Keratinocyte (primary cell): ENCODE measurements at regions not wholly inside any gene's neighbourhood (a gene's known extent, or its start where the extent isn't known, plus 50 kb on each side); places are given as distances from the start of the nearest gene placed in this dataset.

ENCODE experiments used
- DNase-seq: peaks from one replicate; pipeline ENCODE4 v3.0.0-alpha.2; 2011; ENCODE audit warnings: low read depth, missing footprints, low spot score
- FAIRE-seq: peaks from 2 replicates; lab custom pipeline; 2011; peaks lifted over from hg19 to GRCh38; lab: Jason Lieb, UNC
- H2AFZ ChIP-seq: 2 replicates; pipeline ENCODE4 v1.6.0; 2012; ENCODE audit warnings: low read length, control low read depth, inconsistent platforms; ENCODE audit not compliant: control insufficient read depth
- H3K27ac ChIP-seq: 2 replicates; pipeline ENCODE4 v1.5.1; 2011; ENCODE audit warnings: low read length; ENCODE audit not compliant: control insufficient read depth, insufficient read depth
- H3K27me3 ChIP-seq: 3 replicates; pipeline ENCODE4 v1.6.0; 2011; ENCODE audit warnings: low read length; ENCODE audit not compliant: control insufficient read depth, insufficient read depth; ENCODE audit errors: extremely low read depth
- H3K36me3 ChIP-seq, 2 experiments: 2 replicates in 1 of 2; 3 replicates in 1 of 2; pipeline ENCODE4 v1.5.1; 2011; ENCODE audit warnings: low read length in 2 of 2, mild to moderate bottlenecking in 1 of 2; ENCODE audit not compliant: control insufficient read depth in 2 of 2, insufficient read depth in 2 of 2; ENCODE audit errors: extremely low read depth in 1 of 2
- H3K4me1 ChIP-seq: 3 replicates; pipeline ENCODE4 v1.5.1; 2011; ENCODE audit warnings: low read length; ENCODE audit not compliant: control insufficient read depth, insufficient read depth; ENCODE audit errors: extremely low read depth
- H3K4me2 ChIP-seq: 3 replicates; pipeline ENCODE4 v1.6.0; 2011; ENCODE audit warnings: low read depth, low read length; ENCODE audit not compliant: control insufficient read depth, insufficient read depth; ENCODE audit errors: extremely low read depth
- H3K4me3 ChIP-seq, 3 experiments: fragments of 200-600 bp in 1 of 3; sonication (generic) in 1 of 3; 2 replicates in 2 of 3; 3 replicates in 1 of 3; pipeline ENCODE4 v1.5.1; 2011 to 2016; ENCODE audit warnings: low read length in 3 of 3, mild to moderate bottlenecking in 3 of 3, control low read depth in 2 of 3, inconsistent platforms in 1 of 3, low read depth in 1 of 3, mixed read lengths in 1 of 3, mixed run types in 1 of 3, moderate library complexity in 1 of 3; ENCODE audit not compliant: control insufficient read depth in 2 of 3, insufficient read depth in 2 of 3; ENCODE audit errors: extremely low read depth in 1 of 3
- H3K79me2 ChIP-seq: 2 replicates; pipeline ENCODE4 v1.6.0; 2012; ENCODE audit warnings: low read length; ENCODE audit not compliant: control insufficient read depth, insufficient read depth
- H3K9ac ChIP-seq: 3 replicates; pipeline ENCODE4 v1.6.0; 2011; ENCODE audit warnings: low read length; ENCODE audit not compliant: control insufficient read depth, insufficient read depth; ENCODE audit errors: extremely low read depth
- H3K9me1 ChIP-seq: 3 replicates; pipeline ENCODE4 v1.6.0; 2011; ENCODE audit warnings: low read length; ENCODE audit not compliant: control insufficient read depth, insufficient read depth; ENCODE audit errors: extremely low read depth
- H3K9me3 ChIP-seq: 2 replicates; pipeline ENCODE4 v1.5.1; 2012; ENCODE audit warnings: low read depth, low read length; ENCODE audit not compliant: control insufficient read depth
- H4K20me1 ChIP-seq: 3 replicates; pipeline ENCODE4 v1.6.0; 2011; ENCODE audit warnings: low read length; ENCODE audit not compliant: control insufficient read depth, insufficient read depth; ENCODE audit errors: extremely low read depth
- EZH2 ChIP-seq: IDR thresholded peaks from one replicate; pipeline ENCODE4 v1.6.1; 2012; ENCODE audit warnings: inconsistent platforms, mild to moderate bottlenecking, low read length, moderate library complexity
- dilution Hi-C: fragments of 300-500 bp; cut with MboI; formaldehyde crosslinking; loops from one replicate; pipeline ENCODE4 v1.7.0; 2020; ENCODE audit warnings: low sequenced_read_pairs; ENCODE audit not compliant: extremely low pct_ligation_motif_present
- TF ChIP-seq, protein P1 (sequence below), 3 experiments: IDR thresholded peaks in 1 of 3; conservative IDR thresholded peaks in 1 of 3; optimal IDR thresholded peaks in 1 of 3; 2 replicates in 2 of 3; 3 replicates in 1 of 3; pipeline versions ENCODE3 to v1.5.1; 2011; ENCODE audit warnings: low read length in 3 of 3, mild to moderate bottlenecking in 3 of 3, moderate library complexity in 2 of 3, control low read depth in 1 of 3, inconsistent platforms in 1 of 3; ENCODE audit not compliant: insufficient read depth in 2 of 3; ENCODE audit errors: extremely low read depth in 1 of 3

DNA sequence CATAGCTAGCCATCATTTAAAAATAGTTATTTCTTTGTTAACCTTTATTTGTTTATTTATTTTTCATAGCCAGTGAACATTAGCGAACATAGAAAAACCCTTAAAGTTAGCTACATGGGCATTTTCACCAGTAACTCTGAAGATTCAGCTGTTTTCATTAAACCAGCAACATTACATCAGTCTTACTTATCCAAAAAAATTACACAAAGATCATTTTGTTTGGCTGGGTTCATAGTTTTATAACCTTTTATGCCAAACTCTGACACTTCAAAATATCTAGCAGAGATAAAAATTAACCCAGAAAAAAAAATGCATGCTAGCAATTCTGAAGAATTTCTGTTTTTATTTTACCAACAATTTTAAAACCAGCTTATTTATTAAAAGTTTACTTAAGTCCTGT is 784.1 kb downstream of the PCDH18 start:
- Histone ChIP-seq H3K27ac (no peak overlapping the region), H3K36me3 (no peaks in the 10 kb centered on the region), H3K79me2 (no peaks in the 10 kb centered on the region), H3K27me3 (no peaks in the 10 kb centered on the region), H4K20me1 (no peaks in the 10 kb centered on the region), H3K9me3 (no peaks in the 10 kb centered on the region), H3K4me2 (no peak overlapping the region), H3K4me1 (no peaks in the 10 kb centered on the region), H3K9me1 (no peaks in the 10 kb centered on the region), H3K9ac (no peak overlapping the region), H3K4me3 (no peak overlapping the region), H2AFZ (no peak overlapping the region)
- TF ChIP-seq, protein P1, sequence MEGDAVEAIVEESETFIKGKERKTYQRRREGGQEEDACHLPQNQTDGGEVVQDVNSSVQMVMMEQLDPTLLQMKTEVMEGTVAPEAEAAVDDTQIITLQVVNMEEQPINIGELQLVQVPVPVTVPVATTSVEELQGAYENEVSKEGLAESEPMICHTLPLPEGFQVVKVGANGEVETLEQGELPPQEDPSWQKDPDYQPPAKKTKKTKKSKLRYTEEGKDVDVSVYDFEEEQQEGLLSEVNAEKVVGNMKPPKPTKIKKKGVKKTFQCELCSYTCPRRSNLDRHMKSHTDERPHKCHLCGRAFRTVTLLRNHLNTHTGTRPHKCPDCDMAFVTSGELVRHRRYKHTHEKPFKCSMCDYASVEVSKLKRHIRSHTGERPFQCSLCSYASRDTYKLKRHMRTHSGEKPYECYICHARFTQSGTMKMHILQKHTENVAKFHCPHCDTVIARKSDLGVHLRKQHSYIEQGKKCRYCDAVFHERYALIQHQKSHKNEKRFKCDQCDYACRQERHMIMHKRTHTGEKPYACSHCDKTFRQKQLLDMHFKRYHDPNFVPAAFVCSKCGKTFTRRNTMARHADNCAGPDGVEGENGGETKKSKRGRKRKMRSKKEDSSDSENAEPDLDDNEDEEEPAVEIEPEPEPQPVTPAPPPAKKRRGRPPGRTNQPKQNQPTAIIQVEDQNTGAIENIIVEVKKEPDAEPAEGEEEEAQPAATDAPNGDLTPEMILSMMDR (optimal IDR thresholded peaks at IDR 0.05 in 1 of 3, IDR thresholded peaks at IDR 0.05 in 1 of 3, conservative IDR thresholded peaks at IDR 0.05 in 1 of 3; ENCODE audit: extremely low read depth in 1 of 3, insufficient read depth in 2 of 3, low read length in 3 of 3): no peak
- dilution Hi-C loops: no loop called here
- FAIRE-seq: no peak
- DNase-seq: no peak

DNA sequence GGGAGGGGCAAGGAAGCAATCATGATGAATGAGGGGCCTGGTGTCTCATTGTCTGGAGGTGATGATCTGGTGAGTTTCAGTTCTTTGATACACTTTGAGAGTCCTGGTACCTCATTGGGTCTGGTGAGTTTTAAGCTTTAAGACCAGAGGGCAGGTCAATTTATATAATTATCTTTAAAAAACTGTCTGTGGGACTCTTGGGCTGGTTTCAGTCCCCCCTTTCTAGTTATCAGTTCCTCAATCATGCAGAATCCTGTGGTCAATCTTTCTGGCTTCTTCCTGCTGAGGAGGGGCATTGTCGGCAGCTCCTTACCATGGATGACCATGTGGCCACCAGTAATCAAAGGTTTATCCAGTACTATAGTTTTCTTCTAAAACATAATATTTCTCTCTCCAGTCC is 789.1 kb downstream of the PCDH18 start:
- DNase-seq: no peak
- Histone ChIP-seq H3K79me2 (no peaks in the 10 kb centered on the region), H3K9me1 (no peaks in the 10 kb centered on the region), H3K4me3 (no peak overlapping the region), H4K20me1 (no peaks in the 10 kb centered on the region), H3K27me3 (no peaks in the 10 kb centered on the region), H3K4me2 (no peak overlapping the region), H2AFZ (no peak overlapping the region), H3K9ac (no peak overlapping the region), H3K4me1 (no peaks in the 10 kb centered on the region), H3K36me3 (no peaks in the 10 kb centered on the region), H3K27ac (no peak overlapping the region), H3K9me3 (no peaks in the 10 kb centered on the region)
- TF ChIP-seq, protein P1 (optimal IDR thresholded peaks at IDR 0.05 in 1 of 3, IDR thresholded peaks at IDR 0.05 in 1 of 3, conservative IDR thresholded peaks at IDR 0.05 in 1 of 3; ENCODE audit: extremely low read depth in 1 of 3, insufficient read depth in 2 of 3, low read length in 3 of 3): no peak
- TF ChIP-seq EZH2: no peak
- FAIRE-seq: no peak
- dilution Hi-C loops: no loop called here
